ENCODE measurements at regions not wholly inside any gene's neighbourhood (a gene's known extent, or its start where the extent isn't known, plus 50 kb on each side); places are given as distances from the start of the nearest gene placed in this dataset.

DNA sequence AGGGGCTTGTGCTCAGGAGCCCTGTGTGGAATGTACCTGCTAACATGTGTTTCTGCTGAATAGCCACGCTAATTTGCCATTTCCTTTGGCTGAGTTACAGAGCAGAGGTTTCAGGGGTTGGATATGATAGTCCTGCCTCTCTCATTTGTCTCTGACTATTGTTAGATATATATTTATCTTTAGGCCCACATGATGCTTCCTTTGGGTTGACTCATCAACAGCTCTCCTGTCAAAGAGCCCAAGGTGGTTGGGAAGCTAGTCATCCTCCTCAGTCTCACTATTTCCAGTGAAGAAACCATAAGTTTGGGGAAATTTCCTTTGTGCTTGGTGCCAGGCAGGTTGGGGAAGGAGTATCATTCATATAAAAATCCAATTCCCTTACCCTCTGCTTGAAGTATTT is 1194.6 kb downstream of the ZPLD1 start:
- TF ChIP-seq, protein P1, sequence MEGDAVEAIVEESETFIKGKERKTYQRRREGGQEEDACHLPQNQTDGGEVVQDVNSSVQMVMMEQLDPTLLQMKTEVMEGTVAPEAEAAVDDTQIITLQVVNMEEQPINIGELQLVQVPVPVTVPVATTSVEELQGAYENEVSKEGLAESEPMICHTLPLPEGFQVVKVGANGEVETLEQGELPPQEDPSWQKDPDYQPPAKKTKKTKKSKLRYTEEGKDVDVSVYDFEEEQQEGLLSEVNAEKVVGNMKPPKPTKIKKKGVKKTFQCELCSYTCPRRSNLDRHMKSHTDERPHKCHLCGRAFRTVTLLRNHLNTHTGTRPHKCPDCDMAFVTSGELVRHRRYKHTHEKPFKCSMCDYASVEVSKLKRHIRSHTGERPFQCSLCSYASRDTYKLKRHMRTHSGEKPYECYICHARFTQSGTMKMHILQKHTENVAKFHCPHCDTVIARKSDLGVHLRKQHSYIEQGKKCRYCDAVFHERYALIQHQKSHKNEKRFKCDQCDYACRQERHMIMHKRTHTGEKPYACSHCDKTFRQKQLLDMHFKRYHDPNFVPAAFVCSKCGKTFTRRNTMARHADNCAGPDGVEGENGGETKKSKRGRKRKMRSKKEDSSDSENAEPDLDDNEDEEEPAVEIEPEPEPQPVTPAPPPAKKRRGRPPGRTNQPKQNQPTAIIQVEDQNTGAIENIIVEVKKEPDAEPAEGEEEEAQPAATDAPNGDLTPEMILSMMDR (IDR thresholded peaks at IDR 0.05) = no peak
- H3K27me3 ChIP-seq (ENCODE audit: control insufficient read depth, insufficient read depth, low read length) = no peaks in the 10 kb centered on the region

GRCh38 chr3:103644450-103644849 is 1209.6 kb downstream of the ZPLD1 start:
- intact Hi-C loops (cut with micrococcal nuclease) = no loop called here
- TF ChIP-seq, protein P1 (IDR thresholded peaks at IDR 0.05) = no peak
- no peak overlapping the region for H3K4me3 Mint-ChIP-seq
- H3K36me3 ChIP-seq (ENCODE audit: control insufficient read depth, insufficient read depth, low read length) = no peaks in the 10 kb centered on the region
- no peaks in the 10 kb centered on the region for H3K4me1 Mint-ChIP-seq
- no CpG with 5 or more reads among the region's 2 CpGs for WGBS (ENCODE audit: insufficient coverage)
- no peak overlapping the region for H3K4me3 ChIP-seq (ENCODE audit: low read length)
- H3K4me1 ChIP-seq (ENCODE audit: control insufficient read depth, insufficient read depth, low read length) = no peaks in the 10 kb centered on the region
- H3K27me3 Mint-ChIP-seq (ENCODE audit: low read depth in 2 of 2) = no peaks in the 10 kb centered on the region
- DNase-seq (no peak), ATAC-seq (no peak)
- H3K27ac Mint-ChIP-seq = no peak overlapping the region
- H3K9me3 ChIP-seq (ENCODE audit: control insufficient read depth, insufficient read depth, low read length) = no peaks in the 10 kb centered on the region
- no peaks in the 10 kb centered on the region for H3K27me3 ChIP-seq (ENCODE audit: control insufficient read depth, insufficient read depth, low read length)
- no peak overlapping the region for H3K27ac ChIP-seq (ENCODE audit: low read length)
- H3K9me3 Mint-ChIP-seq = peaks cover 0 to 9% of the 10 kb centered on the region in 2 donors
- no peaks in the 10 kb centered on the region for H3K36me3 Mint-ChIP-seq

More for the DNA sequence above, 1194.6 kb downstream of the ZPLD1 start:
- no peaks in the 10 kb centered on the region for H3K36me3 ChIP-seq (ENCODE audit: control insufficient read depth, insufficient read depth, low read length)
- H3K4me1 Mint-ChIP-seq = no peaks in the 10 kb centered on the region
- ATAC-seq (no peak), DNase-seq (no peak)
- H3K4me3 Mint-ChIP-seq = no peak overlapping the region
- H3K27me3 Mint-ChIP-seq (ENCODE audit: low read depth in 2 of 2) = no peaks in the 10 kb centered on the region
- intact Hi-C loops (cut with micrococcal nuclease) = no loop called here
- H3K9me3 ChIP-seq (ENCODE audit: control insufficient read depth, insufficient read depth, low read length) = peaks cover 7% of the 10 kb centered on the region
- no peak overlapping the region for H3K27ac ChIP-seq (ENCODE audit: low read length)
- no peak overlapping the region for H3K4me3 ChIP-seq (ENCODE audit: low read length)
- H3K4me1 ChIP-seq (ENCODE audit: control insufficient read depth, insufficient read depth, low read length) = no peaks in the 10 kb centered on the region
- 89% methylated on average over 1 of the region's 1 CpG for WGBS (ENCODE audit: insufficient coverage)
- no peak overlapping the region for H3K27ac Mint-ChIP-seq
- H3K36me3 Mint-ChIP-seq = no peaks in the 10 kb centered on the region
- H3K9me3 Mint-ChIP-seq = peaks cover 13 to 31% of the 10 kb centered on the region in 2 donors

DNA sequence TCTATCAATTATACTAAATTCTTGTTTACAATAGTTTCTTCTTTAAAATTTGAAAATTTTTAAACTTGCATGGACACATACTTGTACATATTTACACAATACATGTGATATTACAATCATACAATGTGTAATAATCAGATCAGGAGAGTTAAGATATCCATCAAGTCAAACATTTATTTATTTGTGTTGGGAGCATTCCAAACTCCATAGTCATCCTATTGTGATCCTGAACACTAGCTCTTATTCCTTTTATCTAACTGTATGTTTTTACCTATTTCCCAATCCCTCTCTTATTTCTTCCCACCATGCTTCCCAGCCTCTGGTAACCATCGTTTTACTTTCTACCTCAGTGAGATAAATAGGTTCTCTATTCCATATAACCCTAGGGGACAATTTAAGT is 1219.2 kb downstream of the ZPLD1 start:
- H3K27ac Mint-ChIP-seq = no peak overlapping the region
- H3K9me3 ChIP-seq (ENCODE audit: control insufficient read depth, insufficient read depth, low read length) = no peaks in the 10 kb centered on the region
- ATAC-seq (no peak), DNase-seq (no peak)
- intact Hi-C loops (cut with micrococcal nuclease) = no loop called here
- H3K9me3 Mint-ChIP-seq = peaks cover 11 to 13% of the 10 kb centered on the region in 2 donors
- no peaks in the 10 kb centered on the region for H3K36me3 Mint-ChIP-seq
- no peaks in the 10 kb centered on the region for H3K36me3 ChIP-seq (ENCODE audit: control insufficient read depth, insufficient read depth, low read length)
- H3K4me3 ChIP-seq (ENCODE audit: low read length) = no peak overlapping the region
- no CpG with 5 or more reads among the region's 1 CpG for WGBS (ENCODE audit: insufficient coverage)
- H3K4me1 ChIP-seq (ENCODE audit: control insufficient read depth, insufficient read depth, low read length) = no peaks in the 10 kb centered on the region
- no peaks in the 10 kb centered on the region for H3K27me3 Mint-ChIP-seq (ENCODE audit: low read depth in 2 of 2)
- H3K27ac ChIP-seq (ENCODE audit: low read length) = no peak overlapping the region
- no peaks in the 10 kb centered on the region for H3K4me1 Mint-ChIP-seq
- no peaks in the 10 kb centered on the region for H3K27me3 ChIP-seq (ENCODE audit: control insufficient read depth, insufficient read depth, low read length)
- TF ChIP-seq, protein P1 (IDR thresholded peaks at IDR 0.05) = no peak
- no peak overlapping the region for H3K4me3 Mint-ChIP-seq

DNA sequence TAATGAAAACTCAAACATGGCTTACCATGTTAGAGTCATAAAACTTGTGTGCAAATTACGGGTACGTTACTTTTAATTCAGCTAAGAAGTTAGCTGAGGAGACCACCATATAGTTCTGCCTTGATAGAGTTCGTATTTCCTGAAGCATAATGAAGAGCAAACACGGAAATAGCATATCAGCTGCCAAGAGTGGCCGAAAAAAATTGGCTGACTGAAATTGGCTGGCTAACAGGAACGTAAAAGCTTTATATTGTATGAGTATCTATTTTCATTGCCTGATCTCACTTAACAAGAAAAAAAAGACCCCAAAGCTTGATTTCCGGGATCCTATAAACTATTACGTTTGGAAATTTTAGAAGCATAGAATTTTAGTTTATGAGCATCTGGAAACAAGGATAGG is 1222.9 kb downstream of the ZPLD1 start:
- TF ChIP-seq, protein P1 (IDR thresholded peaks at IDR 0.05) = no peak
- Histone ChIP-seq H3K27me3 (ENCODE audit: control insufficient read depth, insufficient read depth, low read length) (no peaks in the 10 kb centered on the region), H3K4me3 (ENCODE audit: low read length) (no peak overlapping the region), H3K27ac (ENCODE audit: low read length) (no peak overlapping the region), H3K9me3 (ENCODE audit: control insufficient read depth, insufficient read depth, low read length) (no peaks in the 10 kb centered on the region), H3K36me3 (ENCODE audit: control insufficient read depth, insufficient read depth, low read length) (no peaks in the 10 kb centered on the region), H3K4me1 (ENCODE audit: control insufficient read depth, insufficient read depth, low read length) (no peaks in the 10 kb centered on the region)
- H3K27ac Mint-ChIP-seq = no peak overlapping the region
- ATAC-seq (no peak), DNase-seq (no peak)
- H3K27me3 Mint-ChIP-seq (ENCODE audit: low read depth in 2 of 2) = no peaks in the 10 kb centered on the region
- H3K4me3 Mint-ChIP-seq = no peak overlapping the region
- H3K9me3 Mint-ChIP-seq = peaks cover 4 to 14% of the 10 kb centered on the region in 2 donors
- WGBS (ENCODE audit: insufficient coverage) = 68% methylated on average over 6 of the region's 8 CpGs
- intact Hi-C loops (cut with micrococcal nuclease) = no loop called here
- H3K36me3 Mint-ChIP-seq = no peaks in the 10 kb centered on the region
- H3K4me1 Mint-ChIP-seq = no peaks in the 10 kb centered on the region
